ENCODE measurements at regions not wholly inside any gene's neighbourhood (a gene's known extent, or its start where the extent isn't known, plus 50 kb on each side); places are given as distances from the start of the nearest gene placed in this dataset.

DNA sequence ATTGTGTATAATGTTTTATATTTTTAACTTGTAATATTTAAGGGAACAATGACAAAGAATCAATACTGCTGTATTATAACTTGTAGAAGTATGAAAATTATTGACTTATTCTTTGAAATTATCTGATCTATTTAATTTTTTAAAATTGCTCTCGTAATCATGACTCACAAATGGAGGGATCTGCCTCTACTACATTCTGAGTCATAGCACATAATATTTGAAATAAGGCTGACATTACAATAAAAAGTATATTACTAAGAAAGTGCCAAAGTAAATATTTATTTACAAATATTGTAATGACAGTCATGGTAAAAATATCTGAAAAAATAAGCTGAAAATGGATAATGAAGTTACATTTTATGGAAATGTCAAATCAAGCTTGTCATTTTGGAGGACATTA is 1144.6 kb upstream of the CDH2 start:
- no peaks in the 10 kb centered on the region for H3K27me3 ChIP-seq
- no peaks in the 10 kb centered on the region for H3K9me3 ChIP-seq
- no peaks in the 10 kb centered on the region for H3K36me3 ChIP-seq
- TF ChIP-seq, protein P1, sequence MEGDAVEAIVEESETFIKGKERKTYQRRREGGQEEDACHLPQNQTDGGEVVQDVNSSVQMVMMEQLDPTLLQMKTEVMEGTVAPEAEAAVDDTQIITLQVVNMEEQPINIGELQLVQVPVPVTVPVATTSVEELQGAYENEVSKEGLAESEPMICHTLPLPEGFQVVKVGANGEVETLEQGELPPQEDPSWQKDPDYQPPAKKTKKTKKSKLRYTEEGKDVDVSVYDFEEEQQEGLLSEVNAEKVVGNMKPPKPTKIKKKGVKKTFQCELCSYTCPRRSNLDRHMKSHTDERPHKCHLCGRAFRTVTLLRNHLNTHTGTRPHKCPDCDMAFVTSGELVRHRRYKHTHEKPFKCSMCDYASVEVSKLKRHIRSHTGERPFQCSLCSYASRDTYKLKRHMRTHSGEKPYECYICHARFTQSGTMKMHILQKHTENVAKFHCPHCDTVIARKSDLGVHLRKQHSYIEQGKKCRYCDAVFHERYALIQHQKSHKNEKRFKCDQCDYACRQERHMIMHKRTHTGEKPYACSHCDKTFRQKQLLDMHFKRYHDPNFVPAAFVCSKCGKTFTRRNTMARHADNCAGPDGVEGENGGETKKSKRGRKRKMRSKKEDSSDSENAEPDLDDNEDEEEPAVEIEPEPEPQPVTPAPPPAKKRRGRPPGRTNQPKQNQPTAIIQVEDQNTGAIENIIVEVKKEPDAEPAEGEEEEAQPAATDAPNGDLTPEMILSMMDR (IDR thresholded peaks at IDR 0.05) = no peak
- DNase-seq = no peak
- intact Hi-C loops (cut with DNase I; ENCODE audit: low total_unique reads) = no loop called here
- no peaks in the 10 kb centered on the region for H3K4me1 ChIP-seq
- no peak overlapping the region for H3K27ac ChIP-seq
- no peak overlapping the region for H3K4me3 ChIP-seq

DNA sequence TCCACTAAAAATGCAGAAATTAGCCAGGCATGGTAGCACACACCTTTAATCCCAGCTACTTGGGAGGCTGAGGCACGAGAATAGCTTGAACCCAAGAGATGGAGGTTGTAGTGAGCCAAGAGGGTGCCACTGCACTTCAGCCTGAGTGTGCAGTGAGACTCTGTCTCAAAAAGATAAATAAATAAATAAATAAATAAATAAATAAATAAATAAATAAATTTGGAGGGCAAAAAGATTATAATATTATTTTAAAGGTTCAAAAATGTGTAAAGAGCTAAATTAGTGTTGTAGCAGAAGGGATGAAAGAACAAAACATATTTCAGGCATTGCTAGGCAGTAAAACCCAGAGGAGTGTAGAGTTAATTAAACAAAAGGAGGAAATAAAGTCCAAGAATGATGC is 1136.4 kb upstream of the CDH2 start:
- Histone ChIP-seq H3K9me3 (no peaks in the 10 kb centered on the region), H3K27me3 (no peaks in the 10 kb centered on the region), H3K4me3 (no peak overlapping the region), H3K27ac (no peak overlapping the region), H3K36me3 (no peaks in the 10 kb centered on the region), H3K4me1 (no peaks in the 10 kb centered on the region)
- intact Hi-C loops (cut with DNase I; ENCODE audit: low total_unique reads) = no loop called here
- TF ChIP-seq, protein P1 (IDR thresholded peaks at IDR 0.05) = no peak
- DNase-seq = no peak

DNA sequence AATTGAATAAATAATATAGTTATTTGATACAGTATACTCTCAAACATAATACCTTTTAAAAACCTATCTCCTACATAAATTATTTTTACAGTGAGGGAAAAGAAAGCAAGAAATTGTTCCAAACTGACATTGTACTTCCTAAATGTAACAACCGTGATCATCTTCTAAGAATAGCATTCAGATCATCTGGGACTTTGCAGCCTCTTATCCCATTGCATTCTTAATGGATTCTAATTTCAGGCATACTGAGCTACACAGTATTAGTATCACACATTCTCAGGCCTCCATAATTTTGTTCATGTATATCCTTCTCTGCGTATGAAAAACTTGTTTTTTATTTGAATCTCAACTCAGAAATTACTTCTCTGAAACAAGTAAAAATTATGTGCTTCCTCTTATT is 1134.7 kb upstream of the CDH2 start:
- no peaks in the 10 kb centered on the region for H3K4me1 ChIP-seq
- no peaks in the 10 kb centered on the region for H3K36me3 ChIP-seq
- no peaks in the 10 kb centered on the region for H3K9me3 ChIP-seq
- no peak for DNase-seq
- no peak overlapping the region for H3K27ac ChIP-seq
- no peak overlapping the region for H3K4me3 ChIP-seq
- H3K27me3 ChIP-seq = no peaks in the 10 kb centered on the region
- TF ChIP-seq, protein P1 (IDR thresholded peaks at IDR 0.05) = no peak
- intact Hi-C loops (cut with DNase I; ENCODE audit: low total_unique reads) = no loop called here

DNA sequence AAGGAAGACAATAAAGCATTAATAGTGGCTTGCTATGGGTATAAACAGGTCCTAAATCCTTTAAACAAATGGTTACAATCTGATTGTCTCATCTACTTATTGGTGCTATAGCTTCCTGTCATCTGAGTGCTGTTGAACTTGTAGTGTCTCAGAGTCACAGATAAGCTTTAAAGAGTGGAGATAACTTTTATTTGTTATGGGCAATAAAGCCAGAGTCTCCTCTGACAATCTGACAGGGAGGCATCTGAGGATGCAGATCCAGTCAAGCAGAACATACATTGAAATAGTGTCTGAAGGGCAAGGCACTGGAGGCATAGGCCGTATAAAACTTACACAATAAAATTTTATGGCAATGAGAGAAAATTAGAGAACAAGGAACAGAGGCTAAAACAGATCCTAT is 1132.4 kb upstream of the CDH2 start:
- no peak overlapping the region for H3K4me3 ChIP-seq
- no peak overlapping the region for H3K27ac ChIP-seq
- no peaks in the 10 kb centered on the region for H3K9me3 ChIP-seq
- no peaks in the 10 kb centered on the region for H3K27me3 ChIP-seq
- H3K4me1 ChIP-seq = no peaks in the 10 kb centered on the region
- intact Hi-C loops (cut with DNase I; ENCODE audit: low total_unique reads) = no loop called here
- TF ChIP-seq, protein P1 (IDR thresholded peaks at IDR 0.05) = no peak
- H3K36me3 ChIP-seq = no peaks in the 10 kb centered on the region
- DNase-seq = no peak

DNA sequence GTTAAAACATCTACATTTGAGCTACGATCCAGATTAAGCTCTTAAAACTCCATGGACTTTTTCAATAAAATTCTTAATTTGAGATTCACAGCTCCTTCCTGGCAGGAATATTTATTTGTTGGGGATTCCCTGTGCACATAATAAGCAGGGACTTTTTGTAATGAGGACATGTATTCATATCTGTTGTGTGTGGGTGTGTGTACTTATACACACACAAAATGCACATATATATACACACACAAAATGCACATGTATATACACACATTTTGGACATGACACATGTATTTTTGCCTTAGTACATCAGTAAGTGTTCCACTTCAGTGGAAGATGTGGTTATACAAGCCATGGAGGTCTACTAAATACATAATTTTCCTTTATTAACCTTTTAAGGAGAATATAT is 1131.1 kb upstream of the CDH2 start:
- intact Hi-C loops (cut with DNase I; ENCODE audit: low total_unique reads) = no loop called here
- Histone ChIP-seq H3K27ac (no peak overlapping the region), H3K4me3 (no peak overlapping the region), H3K9me3 (no peaks in the 10 kb centered on the region), H3K36me3 (no peaks in the 10 kb centered on the region), H3K27me3 (no peaks in the 10 kb centered on the region), H3K4me1 (no peaks in the 10 kb centered on the region)
- TF ChIP-seq, protein P1 (IDR thresholded peaks at IDR 0.05) = no peak
- no peak for DNase-seq

DNA sequence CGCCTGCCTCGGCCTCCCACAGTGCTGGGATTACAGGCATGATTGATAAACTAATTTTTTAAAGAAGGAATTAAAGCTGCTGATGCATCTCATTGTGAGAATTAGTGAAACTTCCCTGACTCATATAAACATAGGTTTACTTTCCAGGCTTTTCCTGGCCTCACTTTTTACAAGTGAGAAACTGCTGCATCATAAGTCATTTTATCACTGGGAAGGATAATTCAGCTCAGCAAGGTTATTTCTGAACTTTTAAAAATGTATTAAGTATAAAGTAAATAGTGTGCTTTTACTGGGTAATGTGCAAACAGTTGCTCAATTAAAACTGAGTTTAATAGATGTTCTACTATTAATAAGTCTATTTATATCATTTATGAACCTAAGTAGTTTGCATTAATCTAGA is 1130.3 kb upstream of the CDH2 start:
- intact Hi-C loops (cut with DNase I; ENCODE audit: low total_unique reads) = no loop called here
- H3K4me3 ChIP-seq = no peak overlapping the region
- TF ChIP-seq, protein P1 (IDR thresholded peaks at IDR 0.05) = no peak

More for the DNA sequence above, 1130.3 kb upstream of the CDH2 start:
- Histone ChIP-seq H3K4me1 (no peaks in the 10 kb centered on the region), H3K9me3 (no peaks in the 10 kb centered on the region), H3K36me3 (no peaks in the 10 kb centered on the region), H3K27ac (no peak overlapping the region), H3K27me3 (no peaks in the 10 kb centered on the region)
- DNase-seq = no peak

Measured in tibial artery (tissue), 4 donors.